Prostate gland (tissue), 2 donors: ENCODE measurements at regions not wholly inside any gene's neighbourhood (a gene's known extent, or its start where the extent isn't known, plus 50 kb on each side); places are given as distances from the start of the nearest gene placed in this dataset.

ENCODE experiments used
- CTCF ChIP-seq, 4 experiments: fragments of 200-600 bp in 2 of 4; fragments of 450-650 bp in 2 of 4; sonication (generic) in 2 of 4; IDR thresholded peaks; 1 replicate in 3 of 4; 2 replicates in 1 of 4; pipeline ENCODE4 v1.5.1; 2016 to 2019; ENCODE audit warnings: antibody characterized with exemption in 4 of 4, mild to moderate bottlenecking in 2 of 4, moderate library complexity in 2 of 4
- POLR2A ChIP-seq: fragments of 450-650 bp; IDR thresholded peaks from one replicate; pipeline ENCODE4 v1.6.1; 2016; ENCODE audit warnings: antibody characterized with exemption, mild to moderate bottlenecking

GRCh38 chr12:68499616-68500015 is 111.1 kb upstream of the RAP1B start:
- no peak for TF ChIP-seq CTCF (IDR thresholded peaks at IDR 0.05)
- TF ChIP-seq POLR2A = no peak
